Common myeloid progenitor, CD34-positive (primary cell): ENCODE measurements at regions not wholly inside any gene's neighbourhood (a gene's known extent, or its start where the extent isn't known, plus 50 kb on each side); places are given as distances from the start of the nearest gene placed in this dataset.

Source experiments
- CTCF ChIA-PET: fragments of 350-600 bp; sonication (Branson Sonifier 250); formaldehyde crosslinking; loops from one replicate; lab custom pipeline; 2021; ENCODE audit warnings: antibody characterized with exemption; lab: Charles Lee
- POLR2A ChIA-PET: fragments of 350-600 bp; sonication (Branson Sonifier 250); formaldehyde crosslinking; loops from one replicate; lab custom pipeline; 2021; ENCODE audit warnings: antibody characterized with exemption; lab: Charles Lee
- DNase-seq, 3 donors: peaks; one replicate each; pipeline versions ENCODE4 v3.0.0 to v3.0.0-alpha.2; 2013
- H3K27ac ChIP-seq, 2 experiments: 1 replicate in 1 of 2; 2 replicates in 1 of 2; pipeline ENCODE4 v1.7.0; 2013; ENCODE audit warnings: inconsistent platforms in 2 of 2, low read length in 2 of 2, mild to moderate bottlenecking in 2 of 2, low read depth in 1 of 2, moderate library complexity in 1 of 2; ENCODE audit not compliant: severe bottlenecking in 2 of 2, insufficient read depth in 1 of 2, poor library complexity in 1 of 2
- H3K27me3 ChIP-seq, 5 experiments: replicated peaks in 2 of 5; 1 replicate in 3 of 5; 2 replicates in 2 of 5; pipeline versions ENCODE4 v1.6.1 to v1.7.0; 2013; ENCODE audit warnings: low read length in 4 of 5, mild to moderate bottlenecking in 2 of 5, moderate library complexity in 2 of 5, inconsistent platforms in 1 of 5; ENCODE audit not compliant: insufficient read depth in 5 of 5, control insufficient read depth in 4 of 5
- H3K36me3 ChIP-seq, 4 experiments: 1 replicate in 2 of 4; 2 replicates in 2 of 4; pipeline versions ENCODE4 v1.6.1 to v1.7.0; 2013; ENCODE audit warnings: low read length in 3 of 4, control low read depth in 1 of 4, mild to moderate bottlenecking in 1 of 4; ENCODE audit not compliant: control insufficient read depth in 4 of 4, insufficient read depth in 4 of 4
- H3K4me1 ChIP-seq, 4 experiments: 1 replicate in 3 of 4; 2 replicates in 1 of 4; pipeline versions ENCODE4 v1.6.1 to v1.7.1; 2013; ENCODE audit warnings: low read length in 3 of 4, mild to moderate bottlenecking in 3 of 4, control low read depth in 1 of 4, inconsistent platforms in 1 of 4, moderate library complexity in 1 of 4; ENCODE audit not compliant: control insufficient read depth in 4 of 4, insufficient read depth in 4 of 4; ENCODE audit errors: control extremely low read depth in 1 of 4
- H3K4me3 ChIP-seq, 7 experiments: 1 replicate in 4 of 7; 2 replicates in 3 of 7; pipeline versions ENCODE4 v1.5.1 to v1.7.0; 2013; ENCODE audit warnings: mild to moderate bottlenecking in 7 of 7, low read length in 6 of 7, moderate library complexity in 6 of 7, inconsistent platforms in 2 of 7, low read depth in 2 of 7, control low read depth in 1 of 7; ENCODE audit not compliant: insufficient read depth in 4 of 7, control insufficient read depth in 1 of 7; ENCODE audit errors: extremely low read depth in 1 of 7
- H3K9me3 ChIP-seq, 5 experiments: 1 replicate in 4 of 5; 2 replicates in 1 of 5; pipeline versions ENCODE4 v1.6.1 to v1.7.1; 2013; ENCODE audit warnings: low read length in 4 of 5, mild to moderate bottlenecking in 2 of 5, inconsistent platforms in 1 of 5, low read depth in 1 of 5, moderate library complexity in 1 of 5; ENCODE audit not compliant: control insufficient read depth in 4 of 5, insufficient read depth in 2 of 5; ENCODE audit errors: control extremely low read depth in 1 of 5
- WGBS: methylation state at CpG from one replicate; pipeline ENCODE4 v1.1.5; 2013; ENCODE audit not compliant: insufficient coverage; 5-methylcytosine and 5-hydroxymethylcytosine counted together

GRCh38 chr5:60489856-60490255 is 210.1 kb downstream of the DEPDC1B start:
- ChIA-PET CTCF (no interaction called here), POLR2A (interaction anchor here (0.6 kb wide), 1 partner anchor 205 kb away, joined by 3 read pairs; no protein-coding TSS in a partner anchor)

DNA sequence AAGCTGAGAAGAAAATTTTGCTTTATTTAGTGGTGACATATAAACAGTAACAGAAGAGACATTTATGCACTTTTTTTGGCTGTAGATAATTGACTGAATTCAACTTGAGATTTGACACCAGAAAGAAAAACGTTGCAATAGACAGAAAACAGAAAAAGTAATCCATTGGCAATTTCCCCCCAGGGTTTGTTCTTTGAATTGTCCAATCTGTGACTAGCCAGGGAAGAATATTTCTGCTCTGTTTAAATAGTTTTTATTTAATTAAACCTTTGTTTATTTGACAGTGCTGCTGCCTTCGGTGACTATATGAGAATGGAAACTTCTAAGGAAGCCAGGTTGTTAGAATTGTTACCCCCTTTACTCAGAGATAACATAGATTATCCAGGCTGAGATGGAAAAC is 210.6 kb downstream of the DEPDC1B start:
- WGBS, result no CpG with 5 or more reads among the region's 2 CpGs
- H3K4me1 ChIP-seq, result no peaks in the 10 kb centered on the region

More at GRCh38 chr5:60489856-60490255, 210.1 kb downstream of the DEPDC1B start:
- H3K4me3 ChIP-seq, result no peak overlapping the region
- H3K36me3 ChIP-seq, result no peaks in the 10 kb centered on the region
- no peaks in the 10 kb centered on the region for H3K27me3 ChIP-seq
- no peaks in the 10 kb centered on the region for H3K9me3 ChIP-seq
- H3K4me1 ChIP-seq, result no peaks in the 10 kb centered on the region
- H3K27ac ChIP-seq, result no peak overlapping the region
- DNase-seq, result no peak
- WGBS, result 97% methylated on average over 3 of the region's 3 CpGs

DNA sequence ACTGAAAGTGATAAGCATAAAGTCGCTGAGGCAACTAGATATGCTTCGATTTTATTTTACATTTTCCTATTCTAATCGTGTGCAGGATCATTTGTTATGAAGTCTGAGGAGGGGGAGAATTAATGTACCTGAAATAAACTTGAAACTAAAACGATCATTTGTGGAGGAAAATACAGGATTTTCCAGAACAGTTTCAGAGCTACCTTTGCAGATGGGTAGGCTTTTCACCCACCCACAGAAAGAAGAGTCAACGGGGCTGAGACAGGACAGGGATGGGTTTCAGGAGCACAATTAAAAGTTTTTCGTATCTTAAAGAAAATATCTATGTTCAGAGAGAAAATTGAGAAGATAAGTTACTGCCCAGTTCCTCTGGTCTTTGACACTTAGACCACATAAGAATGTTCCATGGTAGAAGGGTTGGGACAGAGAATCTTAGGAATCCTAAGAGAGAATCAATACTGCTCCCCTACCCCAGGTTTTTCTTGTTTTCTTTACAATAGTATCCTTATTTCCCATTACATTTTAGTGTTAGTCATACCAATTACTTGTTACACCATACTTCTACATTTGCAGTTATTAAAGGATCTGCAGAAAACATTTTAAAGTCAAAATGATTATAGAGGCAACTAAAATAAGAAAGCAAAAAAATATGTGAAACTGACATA is 211.4 kb downstream of the DEPDC1B start:
- WGBS, result 97% methylated on average over 5 of the region's 6 CpGs
- POLR2A ChIA-PET, result no interaction called here
- Histone ChIP-seq H3K27ac (no peak overlapping the region), H3K36me3 (no peaks in the 10 kb centered on the region), H3K9me3 (no peaks in the 10 kb centered on the region), H3K27me3 (no peaks in the 10 kb centered on the region), H3K4me1 (no peaks in the 10 kb centered on the region), H3K4me3 (no peak overlapping the region)
- no peak for DNase-seq
- CTCF ChIA-PET, result interaction anchor here (1.1 to 1.2 kb wide), 2 partner anchors 10 to 14 kb away, joined by 3 read pairs; no protein-coding TSS in a partner anchor

More for the DNA sequence above, 210.6 kb downstream of the DEPDC1B start:
- H3K27ac ChIP-seq, result no peak overlapping the region
- no peaks in the 10 kb centered on the region for H3K36me3 ChIP-seq
- CTCF ChIA-PET, result no interaction called here
- H3K9me3 ChIP-seq, result no peaks in the 10 kb centered on the region
- POLR2A ChIA-PET, result no interaction called here
- no peaks in the 10 kb centered on the region for H3K27me3 ChIP-seq
- no peak for DNase-seq
- no peak overlapping the region for H3K4me3 ChIP-seq

DNA sequence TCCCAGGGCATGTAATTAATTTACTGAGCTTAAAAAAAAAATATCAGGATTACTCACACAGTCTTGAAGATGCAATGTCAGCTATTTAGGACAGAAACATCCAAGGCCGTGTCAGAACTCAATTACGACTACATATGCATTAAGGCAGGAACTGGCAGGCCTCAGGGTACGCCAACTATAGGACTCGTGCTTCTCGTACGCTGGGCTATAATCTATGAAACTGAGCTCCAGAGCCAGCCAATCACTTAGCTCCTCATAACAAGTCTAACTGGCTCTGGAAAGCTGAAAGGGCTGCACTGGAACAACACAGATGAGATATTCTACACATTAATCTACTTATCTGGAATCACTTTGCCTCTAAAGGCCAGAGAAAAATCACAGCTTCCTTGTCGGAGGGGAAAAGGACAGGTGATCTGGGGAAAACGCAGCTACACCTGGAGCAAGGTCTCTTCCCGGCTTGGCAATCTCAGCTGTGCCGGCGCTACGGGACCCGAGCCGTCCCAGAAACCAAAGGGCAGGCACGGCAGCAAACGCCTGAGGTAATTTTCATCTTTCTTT is 212.0 kb downstream of the DEPDC1B start:
- H3K27ac ChIP-seq, result no peak overlapping the region
- ChIA-PET POLR2A (no interaction called here), CTCF (interaction anchor here (1.1 to 1.2 kb wide), 2 partner anchors 11 to 14 kb away, joined by 3 read pairs; no protein-coding TSS in a partner anchor)
- H3K4me3 ChIP-seq, result no peak overlapping the region
- no peaks in the 10 kb centered on the region for H3K27me3 ChIP-seq
- no peak for DNase-seq
- no peaks in the 10 kb centered on the region for H3K36me3 ChIP-seq
- H3K9me3 ChIP-seq, result no peaks in the 10 kb centered on the region
- no peaks in the 10 kb centered on the region for H3K4me1 ChIP-seq
- 96% methylated on average over 16 of the region's 16 CpGs for WGBS

DNA sequence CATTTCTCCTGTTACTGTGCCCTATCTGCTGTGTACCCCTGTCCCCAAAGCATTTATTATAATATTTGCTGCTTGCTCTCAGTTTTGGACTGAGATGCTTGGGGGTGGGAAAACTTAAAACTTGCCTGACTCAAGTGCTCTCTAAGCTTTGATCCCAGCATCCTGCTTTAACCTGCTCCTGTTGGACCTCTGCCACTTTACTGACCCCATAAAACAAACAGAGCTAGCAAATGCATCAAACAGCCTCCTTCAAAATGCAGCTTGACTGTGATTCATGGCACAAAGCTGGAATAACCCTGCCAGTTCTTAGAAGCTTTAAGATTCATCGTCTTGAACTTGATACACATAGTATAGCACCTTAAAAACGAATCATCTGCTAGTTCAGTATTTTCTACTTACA is 212.5 kb downstream of the DEPDC1B start:
- DNase-seq, result no peak

GRCh38 chr5:60485361-60485760 is 214.6 kb downstream of the DEPDC1B start:
- WGBS, result no CpG with 5 or more reads among the region's 1 CpG
- ChIA-PET POLR2A (no interaction called here), CTCF (no interaction called here)
- Histone ChIP-seq H3K4me3 (no peak overlapping the region), H3K9me3 (no peaks in the 10 kb centered on the region), H3K27ac (no peak overlapping the region), H3K36me3 (no peaks in the 10 kb centered on the region), H3K4me1 (no peaks in the 10 kb centered on the region), H3K27me3 (no peaks in the 10 kb centered on the region)
- no peak for DNase-seq

More for the DNA sequence above, 212.5 kb downstream of the DEPDC1B start:
- CTCF ChIA-PET, result interaction anchor here (1.1 to 1.2 kb wide), 2 partner anchors 11 to 13 kb away, joined by 3 read pairs; no protein-coding TSS in a partner anchor
- no peaks in the 10 kb centered on the region for H3K4me1 ChIP-seq
- WGBS, result 100% methylated on average over 2 of the region's 2 CpGs
- H3K27ac ChIP-seq, result no peak overlapping the region
- no peaks in the 10 kb centered on the region for H3K36me3 ChIP-seq
- H3K9me3 ChIP-seq, result no peaks in the 10 kb centered on the region
- H3K4me3 ChIP-seq, result no peak overlapping the region
- H3K27me3 ChIP-seq, result no peaks in the 10 kb centered on the region
- POLR2A ChIA-PET, result no interaction called here

DNA sequence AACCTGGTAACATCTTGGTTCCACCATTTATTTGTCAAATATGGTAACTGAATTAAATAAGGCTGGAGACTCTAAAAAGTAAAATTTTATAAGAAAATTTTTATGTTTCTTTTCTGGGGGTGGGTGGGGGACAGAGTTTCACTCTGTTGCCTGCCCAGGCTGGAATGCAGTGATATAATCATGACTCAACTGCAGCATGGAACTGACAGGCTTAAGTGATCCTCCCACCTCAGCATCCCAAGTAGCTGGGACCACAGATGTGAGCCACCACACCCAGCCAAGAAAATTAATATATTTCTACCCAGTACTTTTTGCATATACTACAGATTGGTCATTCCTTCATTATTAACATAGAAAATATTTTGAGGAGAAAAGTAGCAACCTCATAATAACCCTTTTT is 216.9 kb downstream of the DEPDC1B start:
- Histone ChIP-seq H3K36me3 (no peaks in the 10 kb centered on the region), H3K4me3 (no peak overlapping the region), H3K4me1 (no peaks in the 10 kb centered on the region), H3K27me3 (no peaks in the 10 kb centered on the region), H3K27ac (no peak overlapping the region), H3K9me3 (no peaks in the 10 kb centered on the region)
- DNase-seq, result no peak
- ChIA-PET POLR2A (no interaction called here), CTCF (interaction anchor here (1.4 kb wide), 1 partner anchor 13 kb away, joined by 3 read pairs; no protein-coding TSS in a partner anchor)
